Activated CD8-positive, alpha-beta memory T cell treated with anti-CD3 and anti-CD28 coated beads for 48 hours (primary cell): ENCODE measurements at regions not wholly inside any gene's neighbourhood (a gene's known extent, or its start where the extent isn't known, plus 50 kb on each side); places are given as distances from the start of the nearest gene placed in this dataset.
A peak's percentile ranks its signal among the peaks of the same experiment; 100 is the strongest.
"Not testable (repeated sequence)": the region's sequence is repeated elsewhere in the genome, so short reads cannot be mapped to it uniquely, and the experiment has no call there.

ENCODE experiments used
- DNase-seq, 3 experiments: peaks; one replicate each; pipeline ENCODE4 v3.0.0-alpha.2; 2020; ENCODE audit warnings: low read depth in 2 of 3, low spot score in 2 of 3

DNA sequence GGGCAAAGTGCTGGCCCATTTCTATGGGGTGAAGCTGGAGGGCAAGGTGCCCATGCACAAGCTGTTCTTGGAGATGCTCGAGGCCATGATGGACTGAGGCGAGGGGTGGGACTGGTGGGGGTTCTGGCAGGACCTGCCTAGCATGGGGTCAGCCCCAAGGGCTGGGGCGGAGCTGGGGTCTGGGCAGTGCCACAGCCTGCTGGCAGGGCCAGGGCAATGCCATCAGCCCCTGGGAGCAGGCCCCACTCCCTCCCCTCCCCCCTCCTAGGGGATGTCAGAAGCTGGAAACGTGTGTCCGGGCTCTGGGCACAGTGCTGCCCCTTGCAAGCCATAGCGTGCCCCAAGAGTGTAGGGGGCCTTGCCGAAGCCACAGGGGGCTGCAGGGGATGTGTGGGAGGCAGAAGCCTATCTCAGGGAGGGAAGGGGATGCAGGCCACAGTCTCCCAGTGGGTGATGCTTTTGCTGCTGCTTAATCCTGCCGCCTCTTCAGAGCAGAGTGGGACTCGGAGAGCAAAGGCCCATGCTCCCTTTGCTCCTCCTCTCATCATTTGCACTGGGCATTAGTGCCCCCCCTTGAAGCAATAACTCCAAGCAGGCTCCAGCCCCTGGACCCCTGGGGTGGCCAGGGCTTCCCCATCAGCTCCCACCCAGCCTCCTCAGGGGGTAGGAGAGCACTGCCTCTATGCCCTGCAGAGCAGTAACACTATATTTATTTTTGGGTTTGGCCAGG lies 85.2 kb downstream of the MRPL57 start:
- DNase-seq = not testable (repeated sequence)

DNA sequence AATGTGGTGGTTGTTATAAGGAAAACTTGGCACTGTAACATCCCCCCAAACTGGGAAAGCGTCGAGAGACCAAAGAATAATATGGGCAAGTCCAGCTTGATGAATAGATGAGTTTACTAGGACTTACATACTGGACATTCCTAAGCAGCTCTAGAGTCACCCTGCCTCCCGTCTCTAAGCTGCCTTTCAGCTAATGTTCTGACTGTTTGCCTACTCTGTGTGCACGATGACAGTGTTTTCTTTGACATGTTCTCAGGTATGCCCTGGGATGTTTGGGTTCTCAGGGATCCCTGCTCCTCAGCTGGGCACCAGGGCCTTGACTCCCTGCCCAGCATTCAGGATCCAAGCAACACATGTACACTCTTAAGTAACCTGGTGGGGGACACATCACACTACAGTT lies 87.5 kb downstream of the MRPL57 start:
- not testable (repeated sequence) for DNase-seq

DNA sequence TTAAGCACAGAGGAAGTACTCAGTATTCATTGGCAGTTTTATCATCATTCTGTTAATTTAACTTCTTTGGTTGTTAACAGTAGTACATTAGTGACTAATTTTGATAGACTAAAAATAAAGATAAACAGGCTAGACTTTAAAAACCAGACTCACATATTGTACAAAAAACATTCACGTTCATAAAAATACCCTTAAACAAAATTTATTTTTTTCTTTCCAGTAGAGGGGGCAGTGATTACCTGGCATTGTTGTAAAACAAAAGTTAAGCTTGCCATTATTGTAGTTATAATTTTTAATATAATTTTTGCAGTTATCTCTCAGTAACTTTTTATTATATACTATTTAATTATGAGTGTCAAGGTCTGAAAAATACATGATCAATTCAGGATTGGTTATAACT lies 92.0 kb downstream of the MRPL57 start:
- not testable (repeated sequence) for DNase-seq

GRCh38 chr13:21272439-21272838 lies 96.0 kb downstream of the MRPL57 start:
- DNase-seq = not testable (repeated sequence)

DNA sequence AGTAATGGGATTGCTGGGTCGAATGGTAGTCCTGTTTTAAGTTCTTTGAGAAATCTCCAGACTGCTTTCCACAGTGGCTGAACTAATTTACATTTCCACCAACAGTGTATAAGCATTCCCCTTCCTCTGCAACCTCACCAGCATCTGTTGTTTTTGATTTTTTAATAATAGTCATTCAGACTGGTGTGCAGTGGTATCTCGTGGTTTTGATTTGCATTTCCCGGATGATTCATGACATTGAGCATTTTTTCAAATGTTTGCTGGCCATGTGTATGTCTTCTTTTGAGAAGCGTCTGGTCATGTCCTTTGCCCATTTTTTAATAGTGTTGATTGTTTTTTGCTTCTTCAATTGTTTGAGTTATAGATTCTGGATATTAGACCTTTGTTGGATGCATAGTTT lies 98.0 kb downstream of the MRPL57 start:
- DNase-seq = not testable (repeated sequence)

GRCh38 chr13:21282065-21282464 lies 105.6 kb downstream of the MRPL57 start:
- no peak for DNase-seq

GRCh38 chr13:21287331-21287907 lies 111.0 kb downstream of the MRPL57 start:
- DNase-seq = no peak

GRCh38 chr13:21289475-21289874 lies 113.0 kb downstream of the MRPL57 start:
- DNase-seq = no peak

DNA sequence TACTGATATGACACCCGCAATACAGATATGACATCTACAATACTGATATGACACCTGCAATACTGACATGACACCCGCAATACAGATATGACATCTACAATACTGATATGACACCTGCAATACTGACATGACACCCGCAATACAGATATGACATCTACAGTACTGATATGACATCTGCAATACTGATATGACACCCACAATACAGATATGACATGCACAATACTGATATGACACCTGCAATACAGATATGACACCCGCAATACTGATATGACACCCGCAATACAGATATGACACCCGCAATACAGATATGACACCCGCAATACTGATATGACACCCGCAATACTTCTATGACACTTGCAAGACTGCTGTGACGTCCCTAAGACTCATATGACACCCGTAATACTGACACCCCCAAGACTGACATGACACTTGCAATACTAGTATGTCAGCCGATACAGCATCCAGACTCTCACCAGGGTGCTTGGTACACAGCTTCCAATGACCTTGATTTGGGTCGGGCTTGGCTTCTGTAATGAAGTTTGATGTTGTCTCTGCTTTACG lies 114.1 kb downstream of the MRPL57 start:
- DNase-seq = not testable (repeated sequence)

DNA sequence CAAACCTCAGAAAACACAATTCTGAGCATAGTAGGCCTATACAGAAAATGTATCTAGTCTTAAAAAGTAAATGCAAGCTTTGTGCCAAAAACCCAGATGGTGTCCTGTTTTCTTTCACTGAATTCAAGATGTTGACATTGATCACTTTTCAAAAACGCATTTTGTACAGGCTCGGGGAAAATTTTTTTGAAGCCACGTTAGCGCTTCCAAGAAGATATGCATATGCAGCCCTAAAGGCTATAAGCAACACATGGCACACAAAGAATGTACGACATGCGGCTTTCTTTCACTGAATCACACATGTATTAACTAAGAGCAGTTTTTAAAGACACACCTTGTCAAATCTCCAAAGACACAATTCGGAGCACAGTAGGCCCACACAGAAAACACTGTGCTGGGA lies 115.4 kb downstream of the MRPL57 start:
- DNase-seq = no peak

DNA sequence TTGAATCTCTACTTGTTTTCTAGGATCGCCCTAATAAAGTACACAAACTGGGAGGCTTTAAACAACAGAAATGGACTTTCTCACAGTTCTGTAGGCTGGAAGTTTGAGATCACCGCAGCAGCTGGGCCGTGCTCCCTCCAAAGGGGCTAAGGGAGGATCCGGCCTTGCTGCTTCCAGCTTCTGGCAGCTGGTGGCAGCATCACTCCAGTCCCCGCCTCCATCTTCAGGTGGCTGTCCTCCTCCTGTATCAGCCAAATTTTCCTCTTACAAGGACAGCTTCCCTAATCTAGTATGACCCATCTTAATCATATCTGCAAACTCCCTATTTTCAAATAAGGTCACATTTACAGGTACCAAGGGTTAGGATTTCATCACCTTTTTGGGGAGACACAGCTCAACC lies 120.5 kb downstream of the MRPL57 start:
- peak in 1 of 3 experiments; percentile 8 for DNase-seq

- no peak for DNase-seq
Observed at GRCh38 chr13:21297447-21297846, 121.0 kb downstream of the MRPL57 start.

DNA sequence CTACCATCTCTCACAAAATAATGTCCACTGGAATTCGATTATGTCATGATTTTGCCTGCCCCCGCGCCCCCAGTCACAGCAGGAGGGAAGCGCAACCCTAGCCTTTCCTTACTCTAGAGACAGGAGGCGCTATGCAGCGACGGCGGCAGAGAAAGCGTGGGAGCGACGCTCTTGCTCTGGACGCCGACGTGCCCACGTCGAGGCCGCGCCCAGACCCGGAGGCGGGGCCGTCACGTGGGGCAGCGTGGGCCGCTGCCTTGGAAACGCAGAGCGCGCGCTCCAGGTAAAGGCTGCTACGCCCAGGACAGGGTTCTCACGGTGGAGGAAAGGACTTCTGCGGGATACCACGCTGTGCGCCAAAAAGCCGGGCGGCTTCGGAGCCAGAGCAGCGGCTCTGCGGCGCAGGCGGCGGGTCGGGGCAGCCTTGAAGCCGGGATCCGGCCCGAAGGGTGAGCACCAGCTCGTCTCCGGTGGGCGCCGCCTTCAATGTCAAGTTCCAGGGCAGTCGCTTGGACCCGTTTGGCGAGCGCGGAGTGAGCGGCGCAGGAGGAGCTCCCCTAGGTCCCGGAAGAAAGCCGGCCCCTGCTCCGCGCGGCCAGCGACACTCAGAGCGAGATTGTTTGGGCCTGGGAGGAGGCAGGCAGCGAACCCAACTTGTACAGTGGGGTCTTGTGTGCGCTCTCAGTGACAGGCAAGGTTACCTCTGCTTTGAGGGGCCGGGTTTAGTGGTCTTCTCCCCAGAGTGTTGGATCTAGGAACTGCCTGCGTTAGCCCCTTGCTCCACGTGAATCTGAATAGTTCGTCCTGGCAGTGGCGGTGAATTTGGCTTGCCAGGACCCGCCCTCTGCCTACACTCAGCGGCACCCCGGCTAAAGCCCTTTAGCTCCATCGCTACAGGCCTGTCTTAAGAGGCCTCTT lies 121.7 kb downstream of the MRPL57 start:
- peak; percentile 54 to 74 (median 60) for DNase-seq

GRCh38 chr13:21304256-21304655 lies 127.8 kb downstream of the MRPL57 start:
- DNase-seq = no peak

- DNase-seq = not testable (repeated sequence)
Observed at GRCh38 chr13:21306300-21307073, 130.0 kb downstream of the MRPL57 start.

DNA sequence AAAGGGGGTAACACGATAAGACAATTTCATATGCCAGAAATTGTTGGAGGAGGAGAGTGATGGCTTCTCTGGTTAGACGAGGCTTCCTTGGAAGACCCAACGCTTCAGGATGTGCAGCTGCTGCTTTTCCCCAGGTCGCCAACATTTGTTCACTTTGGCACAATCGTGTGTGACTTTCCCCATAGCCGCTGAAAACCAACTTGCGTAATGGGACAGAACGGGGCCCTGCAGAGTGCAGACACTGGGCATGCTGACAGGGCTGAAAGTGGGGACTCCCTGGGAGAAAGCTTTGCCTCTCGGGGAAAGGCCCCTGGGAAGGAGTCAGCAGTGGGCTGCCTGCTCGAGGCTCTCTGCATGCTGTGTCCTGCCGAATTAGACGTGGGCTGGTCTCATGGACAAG lies 130.7 kb downstream of the MRPL57 start:
- not testable (repeated sequence) for DNase-seq

GRCh38 chr13:21308906-21309305 lies 132.4 kb downstream of the MRPL57 start:
- DNase-seq = no peak

DNA sequence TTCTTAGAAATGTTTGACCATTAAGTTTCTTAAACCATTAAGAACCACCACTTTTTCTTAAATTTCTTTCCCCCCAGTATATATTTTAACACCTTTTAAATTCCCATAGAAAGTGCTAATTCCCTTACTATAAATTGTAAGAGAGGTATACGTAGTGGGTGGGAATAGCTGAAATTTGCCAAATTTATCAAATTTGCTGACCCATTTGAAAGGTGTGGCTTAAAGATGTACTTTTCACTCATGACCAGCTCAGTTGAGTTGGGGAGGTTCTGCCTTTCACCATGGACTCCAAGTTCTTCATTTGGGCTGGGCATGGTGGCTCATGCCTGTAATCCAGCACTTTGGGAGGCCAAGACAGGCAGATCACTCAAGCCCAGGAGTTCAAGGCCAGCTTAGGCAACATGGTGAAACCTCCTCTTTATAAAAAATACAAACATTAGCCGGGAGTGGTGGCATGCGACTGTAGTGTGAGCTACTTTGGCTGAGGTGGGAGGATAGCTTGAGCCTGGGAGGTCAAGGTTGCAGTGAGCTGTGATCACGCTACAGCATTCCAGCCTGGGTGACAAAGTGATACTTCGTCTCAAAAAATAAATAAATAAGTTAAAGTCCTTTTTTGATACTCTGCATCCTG lies 133.2 kb downstream of the MRPL57 start:
- no peak for DNase-seq

DNA sequence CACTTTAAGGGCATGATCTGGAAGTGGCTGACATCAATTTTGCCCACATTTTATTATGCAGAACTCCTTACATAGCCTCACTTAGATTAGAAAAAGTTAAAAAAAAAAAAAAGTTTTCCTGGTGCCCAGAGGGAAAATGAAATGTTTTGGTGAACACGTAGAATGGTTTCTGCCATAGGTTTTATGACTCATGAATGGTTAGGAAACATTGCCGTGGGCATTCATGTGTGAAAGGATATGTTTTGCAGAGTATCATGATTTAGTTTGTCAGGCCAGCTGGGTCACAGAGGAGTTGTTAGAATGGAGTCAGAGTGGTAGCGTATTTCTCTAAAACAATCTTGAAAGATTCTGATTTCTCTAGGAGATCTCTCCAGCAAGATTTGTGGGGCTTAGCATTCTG lies 133.8 kb downstream of the MRPL57 start:
- DNase-seq = no peak

- not testable (repeated sequence) for DNase-seq
Observed at GRCh38 chr13:21314976-21315375, 138.5 kb downstream of the MRPL57 start.
